ENCODE measurements at regions not wholly inside any gene's neighbourhood (a gene's known extent, or its start where the extent isn't known, plus 50 kb on each side); places are given as distances from the start of the nearest gene placed in this dataset.

DNA sequence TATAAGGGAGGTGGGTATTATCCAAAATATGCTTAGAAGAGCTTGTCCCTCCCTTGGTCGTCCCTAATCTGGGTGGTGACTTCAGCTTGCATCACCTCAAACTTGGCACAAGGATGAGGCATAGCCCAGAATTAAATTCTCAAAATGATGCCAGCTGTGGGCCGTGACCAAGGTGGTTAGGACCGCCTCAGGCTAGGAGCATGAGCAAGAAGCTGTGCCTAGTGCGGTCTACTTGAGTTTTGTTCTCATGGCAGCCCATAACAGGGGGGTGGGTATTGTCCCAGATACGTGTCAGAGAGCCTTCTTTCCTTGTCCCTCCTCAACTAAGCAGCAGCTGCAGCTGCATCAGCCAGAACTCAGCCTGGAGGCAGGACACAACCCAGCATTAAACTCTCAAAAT is 2620.0 kb downstream of the PCDH7 start:
- TF ChIP-seq, protein P1, sequence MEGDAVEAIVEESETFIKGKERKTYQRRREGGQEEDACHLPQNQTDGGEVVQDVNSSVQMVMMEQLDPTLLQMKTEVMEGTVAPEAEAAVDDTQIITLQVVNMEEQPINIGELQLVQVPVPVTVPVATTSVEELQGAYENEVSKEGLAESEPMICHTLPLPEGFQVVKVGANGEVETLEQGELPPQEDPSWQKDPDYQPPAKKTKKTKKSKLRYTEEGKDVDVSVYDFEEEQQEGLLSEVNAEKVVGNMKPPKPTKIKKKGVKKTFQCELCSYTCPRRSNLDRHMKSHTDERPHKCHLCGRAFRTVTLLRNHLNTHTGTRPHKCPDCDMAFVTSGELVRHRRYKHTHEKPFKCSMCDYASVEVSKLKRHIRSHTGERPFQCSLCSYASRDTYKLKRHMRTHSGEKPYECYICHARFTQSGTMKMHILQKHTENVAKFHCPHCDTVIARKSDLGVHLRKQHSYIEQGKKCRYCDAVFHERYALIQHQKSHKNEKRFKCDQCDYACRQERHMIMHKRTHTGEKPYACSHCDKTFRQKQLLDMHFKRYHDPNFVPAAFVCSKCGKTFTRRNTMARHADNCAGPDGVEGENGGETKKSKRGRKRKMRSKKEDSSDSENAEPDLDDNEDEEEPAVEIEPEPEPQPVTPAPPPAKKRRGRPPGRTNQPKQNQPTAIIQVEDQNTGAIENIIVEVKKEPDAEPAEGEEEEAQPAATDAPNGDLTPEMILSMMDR (IDR thresholded peaks at IDR 0.05; ENCODE audit: poor library complexity), result no peak
- TF ChIP-seq EZH2 (IDR thresholded peaks at IDR 0.05; ENCODE audit: borderline replicate concordance) (no peak), EZH2phosphoT487 (IDR thresholded peaks at IDR 0.05; ENCODE audit: low read depth, severe bottlenecking, unreplicated experiment) (no peak)
